ENCODE measurements at regions not wholly inside any gene's neighbourhood (a gene's known extent, or its start where the extent isn't known, plus 50 kb on each side); places are given as distances from the start of the nearest gene placed in this dataset.

- no peak for TF ChIP-seq CTCF (IDR thresholded peaks at IDR 0.05; ENCODE audit: borderline replicate concordance, extremely low read depth, insufficient read depth)
- FAIRE-seq: no peak
- no peaks in the 10 kb centered on the region for H3K9me3 ChIP-seq (ENCODE audit: control insufficient read depth in 2 of 3, insufficient read depth in 1 of 3, low read length in 3 of 3)
- no peaks in the 10 kb centered on the region for H3K36me3 ChIP-seq (ENCODE audit: control insufficient read depth in 2 of 3, insufficient read depth in 3 of 3, low read length in 3 of 3)
- no peak overlapping the region for H3K27ac ChIP-seq (ENCODE audit: low read depth in 2 of 2, low read length in 2 of 2)
- intact Hi-C loops (cut with DNase I): no loop called here
- no peak overlapping the region for H3K4me3 ChIP-seq (ENCODE audit: low read length in 3 of 3)
- H3K9ac ChIP-seq (ENCODE audit: low read length in 3 of 3): no peak overlapping the region
- H3K4me1 ChIP-seq (ENCODE audit: control insufficient read depth in 2 of 3, insufficient read depth in 2 of 3, low read depth in 1 of 3, low read length in 3 of 3): no peaks in the 10 kb centered on the region
- peak in 1 of 5 donors; percentile 18 for DNase-seq
- no peaks in the 10 kb centered on the region for H3K27me3 ChIP-seq (ENCODE audit: control insufficient read depth, insufficient read depth, low read length)
Observed at GRCh38 chr3:124576565-124577493, 153.4 kb upstream of the UMPS start.

- DNase-seq (no peak), FAIRE-seq (no peak)
- intact Hi-C loops (cut with DNase I): no loop called here
- Histone ChIP-seq H3K27ac (ENCODE audit: low read depth in 2 of 2, low read length in 2 of 2) (no peak overlapping the region), H3K27me3 (ENCODE audit: control insufficient read depth, insufficient read depth, low read length) (no peaks in the 10 kb centered on the region), H3K9ac (ENCODE audit: low read length in 3 of 3) (no peak overlapping the region), H3K4me3 (ENCODE audit: low read length in 3 of 3) (no peak overlapping the region), H3K9me3 (ENCODE audit: control insufficient read depth in 2 of 3, insufficient read depth in 1 of 3, low read length in 3 of 3) (no peaks in the 10 kb centered on the region), H3K36me3 (ENCODE audit: control insufficient read depth in 2 of 3, insufficient read depth in 3 of 3, low read length in 3 of 3) (no peaks in the 10 kb centered on the region), H3K4me1 (ENCODE audit: control insufficient read depth in 2 of 3, insufficient read depth in 2 of 3, low read depth in 1 of 3, low read length in 3 of 3) (no peaks in the 10 kb centered on the region)
- no peak for TF ChIP-seq CTCF (IDR thresholded peaks at IDR 0.05; ENCODE audit: borderline replicate concordance, extremely low read depth, insufficient read depth)
Observed at GRCh38 chr3:124577494-124578167, 152.6 kb upstream of the UMPS start.

GRCh38 chr3:124579641-124580040 lies 150.6 kb upstream of the UMPS start:
- intact Hi-C loops (cut with DNase I): no loop called here

More at GRCh38 chr3:124579641-124580040, 150.6 kb upstream of the UMPS start:
- FAIRE-seq (no peak), DNase-seq (no peak)
- H3K36me3 ChIP-seq (ENCODE audit: control insufficient read depth in 2 of 3, insufficient read depth in 3 of 3, low read length in 3 of 3): no peaks in the 10 kb centered on the region
- no peak overlapping the region for H3K27ac ChIP-seq (ENCODE audit: low read depth in 2 of 2, low read length in 2 of 2)
- no peaks in the 10 kb centered on the region for H3K27me3 ChIP-seq (ENCODE audit: control insufficient read depth, insufficient read depth, low read length)
- H3K9me3 ChIP-seq (ENCODE audit: control insufficient read depth in 2 of 3, insufficient read depth in 1 of 3, low read length in 3 of 3): no peaks in the 10 kb centered on the region
- H3K4me1 ChIP-seq (ENCODE audit: control insufficient read depth in 2 of 3, insufficient read depth in 2 of 3, low read depth in 1 of 3, low read length in 3 of 3): no peaks in the 10 kb centered on the region
- TF ChIP-seq CTCF (IDR thresholded peaks at IDR 0.05; ENCODE audit: borderline replicate concordance, extremely low read depth, insufficient read depth): no peak
- no peak overlapping the region for H3K9ac ChIP-seq (ENCODE audit: low read length in 3 of 3)
- H3K4me3 ChIP-seq (ENCODE audit: low read length in 3 of 3): no peak overlapping the region
